ENCODE measurements at regions not wholly inside any gene's neighbourhood (a gene's known extent, or its start where the extent isn't known, plus 50 kb on each side); places are given as distances from the start of the nearest gene placed in this dataset.

DNA sequence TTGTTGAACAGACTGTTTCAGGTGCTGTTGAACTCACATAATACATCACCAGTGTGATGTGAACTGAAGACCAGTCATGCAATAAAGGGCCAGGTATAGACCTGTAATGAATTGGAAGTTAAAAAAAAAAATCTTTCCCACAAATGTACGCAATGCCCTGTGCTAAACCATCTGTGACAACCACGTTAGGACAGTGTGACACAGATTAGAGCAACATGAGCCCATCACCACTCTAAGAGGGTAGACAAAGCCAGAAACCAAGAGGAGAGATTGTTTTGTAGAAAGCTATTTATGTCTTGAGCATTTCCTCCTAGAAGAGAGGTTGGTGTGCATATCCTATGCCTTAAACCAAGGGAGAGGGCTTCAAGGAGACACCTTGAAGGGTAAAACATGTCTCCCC lies 77.0 kb upstream of the BEND6 start:
- H3K27me3 Mint-ChIP-seq (ENCODE audit: insufficient read depth, low read depth, poor library complexity) = peaks cover 3% of the 10 kb centered on the region
- no peak overlapping the region for H3K4me3 ChIP-seq
- H3F3A ChIP-seq (replicated peaks; ENCODE audit: low read depth) = no peaks in the 10 kb centered on the region
- no peak overlapping the region for H3K27ac ChIP-seq (ENCODE audit: low read depth)
- no peaks in the 10 kb centered on the region for H3K79me2 ChIP-seq (replicated peaks; ENCODE audit: insufficient read depth)
- no peaks in the 10 kb centered on the region; the same call in 2 of the 3 replicates for H3K36me3 Mint-ChIP-seq (ENCODE audit: low read depth)
- peaks cover 5% of the 10 kb centered on the region; the same call in 1 of the 2 replicates for H3K9me2 ChIP-seq (ENCODE audit: insufficient read depth)
- no peak overlapping the region for H3K4me2 ChIP-seq
- no peaks in the 10 kb centered on the region for H3K9me3 Mint-ChIP-seq
- no peak overlapping the region for H2AFZ ChIP-seq
- H3K27ac Mint-ChIP-seq = no peak overlapping the region
- no peak overlapping the region for H3K4me3 Mint-ChIP-seq
- no peaks in the 10 kb centered on the region for H3K27me3 ChIP-seq (ENCODE audit: insufficient read depth)
- H3K4me1 Mint-ChIP-seq = no peaks in the 10 kb centered on the region
- ATAC-seq (no peak), DNase-seq (ENCODE audit: low spot score) (no peak)
- H3K36me3 ChIP-seq (ENCODE audit: insufficient read depth) = no peaks in the 10 kb centered on the region
- H3K4me1 ChIP-seq (ENCODE audit: insufficient read depth) = no peaks in the 10 kb centered on the region
- no peaks in the 10 kb centered on the region for H4K20me1 ChIP-seq (replicated peaks; ENCODE audit: insufficient read depth)
- TF ChIP-seq, protein P1, sequence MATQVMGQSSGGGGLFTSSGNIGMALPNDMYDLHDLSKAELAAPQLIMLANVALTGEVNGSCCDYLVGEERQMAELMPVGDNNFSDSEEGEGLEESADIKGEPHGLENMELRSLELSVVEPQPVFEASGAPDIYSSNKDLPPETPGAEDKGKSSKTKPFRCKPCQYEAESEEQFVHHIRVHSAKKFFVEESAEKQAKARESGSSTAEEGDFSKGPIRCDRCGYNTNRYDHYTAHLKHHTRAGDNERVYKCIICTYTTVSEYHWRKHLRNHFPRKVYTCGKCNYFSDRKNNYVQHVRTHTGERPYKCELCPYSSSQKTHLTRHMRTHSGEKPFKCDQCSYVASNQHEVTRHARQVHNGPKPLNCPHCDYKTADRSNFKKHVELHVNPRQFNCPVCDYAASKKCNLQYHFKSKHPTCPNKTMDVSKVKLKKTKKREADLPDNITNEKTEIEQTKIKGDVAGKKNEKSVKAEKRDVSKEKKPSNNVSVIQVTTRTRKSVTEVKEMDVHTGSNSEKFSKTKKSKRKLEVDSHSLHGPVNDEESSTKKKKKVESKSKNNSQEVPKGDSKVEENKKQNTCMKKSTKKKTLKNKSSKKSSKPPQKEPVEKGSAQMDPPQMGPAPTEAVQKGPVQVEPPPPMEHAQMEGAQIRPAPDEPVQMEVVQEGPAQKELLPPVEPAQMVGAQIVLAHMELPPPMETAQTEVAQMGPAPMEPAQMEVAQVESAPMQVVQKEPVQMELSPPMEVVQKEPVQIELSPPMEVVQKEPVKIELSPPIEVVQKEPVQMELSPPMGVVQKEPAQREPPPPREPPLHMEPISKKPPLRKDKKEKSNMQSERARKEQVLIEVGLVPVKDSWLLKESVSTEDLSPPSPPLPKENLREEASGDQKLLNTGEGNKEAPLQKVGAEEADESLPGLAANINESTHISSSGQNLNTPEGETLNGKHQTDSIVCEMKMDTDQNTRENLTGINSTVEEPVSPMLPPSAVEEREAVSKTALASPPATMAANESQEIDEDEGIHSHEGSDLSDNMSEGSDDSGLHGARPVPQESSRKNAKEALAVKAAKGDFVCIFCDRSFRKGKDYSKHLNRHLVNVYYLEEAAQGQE (IDR thresholded peaks at IDR 0.05; ENCODE audit: unreplicated experiment) = no peak
- TF ChIP-seq, protein P2, sequence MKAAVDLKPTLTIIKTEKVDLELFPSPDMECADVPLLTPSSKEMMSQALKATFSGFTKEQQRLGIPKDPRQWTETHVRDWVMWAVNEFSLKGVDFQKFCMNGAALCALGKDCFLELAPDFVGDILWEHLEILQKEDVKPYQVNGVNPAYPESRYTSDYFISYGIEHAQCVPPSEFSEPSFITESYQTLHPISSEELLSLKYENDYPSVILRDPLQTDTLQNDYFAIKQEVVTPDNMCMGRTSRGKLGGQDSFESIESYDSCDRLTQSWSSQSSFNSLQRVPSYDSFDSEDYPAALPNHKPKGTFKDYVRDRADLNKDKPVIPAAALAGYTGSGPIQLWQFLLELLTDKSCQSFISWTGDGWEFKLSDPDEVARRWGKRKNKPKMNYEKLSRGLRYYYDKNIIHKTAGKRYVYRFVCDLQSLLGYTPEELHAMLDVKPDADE (IDR thresholded peaks at IDR 0.05) = no peak
- TF ChIP-seq, protein P3, sequence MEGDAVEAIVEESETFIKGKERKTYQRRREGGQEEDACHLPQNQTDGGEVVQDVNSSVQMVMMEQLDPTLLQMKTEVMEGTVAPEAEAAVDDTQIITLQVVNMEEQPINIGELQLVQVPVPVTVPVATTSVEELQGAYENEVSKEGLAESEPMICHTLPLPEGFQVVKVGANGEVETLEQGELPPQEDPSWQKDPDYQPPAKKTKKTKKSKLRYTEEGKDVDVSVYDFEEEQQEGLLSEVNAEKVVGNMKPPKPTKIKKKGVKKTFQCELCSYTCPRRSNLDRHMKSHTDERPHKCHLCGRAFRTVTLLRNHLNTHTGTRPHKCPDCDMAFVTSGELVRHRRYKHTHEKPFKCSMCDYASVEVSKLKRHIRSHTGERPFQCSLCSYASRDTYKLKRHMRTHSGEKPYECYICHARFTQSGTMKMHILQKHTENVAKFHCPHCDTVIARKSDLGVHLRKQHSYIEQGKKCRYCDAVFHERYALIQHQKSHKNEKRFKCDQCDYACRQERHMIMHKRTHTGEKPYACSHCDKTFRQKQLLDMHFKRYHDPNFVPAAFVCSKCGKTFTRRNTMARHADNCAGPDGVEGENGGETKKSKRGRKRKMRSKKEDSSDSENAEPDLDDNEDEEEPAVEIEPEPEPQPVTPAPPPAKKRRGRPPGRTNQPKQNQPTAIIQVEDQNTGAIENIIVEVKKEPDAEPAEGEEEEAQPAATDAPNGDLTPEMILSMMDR (conservative IDR thresholded peaks at IDR 0.05; ENCODE audit: low read depth in 2 of 2) = no peak
- TF ChIP-seq ZNF331 (CRISPR knock-in tag; IDR thresholded peaks at IDR 0.05; ENCODE audit: low read depth) (no peak), STAT1 (IDR thresholded peaks at IDR 0.05; ENCODE audit: unreplicated experiment) (no peak), ZNF114 (CRISPR knock-in tag; IDR thresholded peaks at IDR 0.05) (no peak), JUNB (IDR thresholded peaks at IDR 0.05; ENCODE audit: unreplicated experiment) (no peak), POLR2AphosphoS5 (IDR thresholded peaks at IDR 0.05; ENCODE audit: low read depth) (no peak), EZH2phosphoT487 (IDR thresholded peaks at IDR 0.05; ENCODE audit: unreplicated experiment) (no peak), EZH2 (IDR thresholded peaks at IDR 0.05; ENCODE audit: low read depth, unreplicated experiment) (no peak), CREB1 (CRISPR knock-in tag; IDR thresholded peaks at IDR 0.05; ENCODE audit: low read depth) (no peak), NANOG (IDR thresholded peaks at IDR 0.05; ENCODE audit: borderline replicate concordance) (no peak)
- TF ChIP-seq, protein P4, sequence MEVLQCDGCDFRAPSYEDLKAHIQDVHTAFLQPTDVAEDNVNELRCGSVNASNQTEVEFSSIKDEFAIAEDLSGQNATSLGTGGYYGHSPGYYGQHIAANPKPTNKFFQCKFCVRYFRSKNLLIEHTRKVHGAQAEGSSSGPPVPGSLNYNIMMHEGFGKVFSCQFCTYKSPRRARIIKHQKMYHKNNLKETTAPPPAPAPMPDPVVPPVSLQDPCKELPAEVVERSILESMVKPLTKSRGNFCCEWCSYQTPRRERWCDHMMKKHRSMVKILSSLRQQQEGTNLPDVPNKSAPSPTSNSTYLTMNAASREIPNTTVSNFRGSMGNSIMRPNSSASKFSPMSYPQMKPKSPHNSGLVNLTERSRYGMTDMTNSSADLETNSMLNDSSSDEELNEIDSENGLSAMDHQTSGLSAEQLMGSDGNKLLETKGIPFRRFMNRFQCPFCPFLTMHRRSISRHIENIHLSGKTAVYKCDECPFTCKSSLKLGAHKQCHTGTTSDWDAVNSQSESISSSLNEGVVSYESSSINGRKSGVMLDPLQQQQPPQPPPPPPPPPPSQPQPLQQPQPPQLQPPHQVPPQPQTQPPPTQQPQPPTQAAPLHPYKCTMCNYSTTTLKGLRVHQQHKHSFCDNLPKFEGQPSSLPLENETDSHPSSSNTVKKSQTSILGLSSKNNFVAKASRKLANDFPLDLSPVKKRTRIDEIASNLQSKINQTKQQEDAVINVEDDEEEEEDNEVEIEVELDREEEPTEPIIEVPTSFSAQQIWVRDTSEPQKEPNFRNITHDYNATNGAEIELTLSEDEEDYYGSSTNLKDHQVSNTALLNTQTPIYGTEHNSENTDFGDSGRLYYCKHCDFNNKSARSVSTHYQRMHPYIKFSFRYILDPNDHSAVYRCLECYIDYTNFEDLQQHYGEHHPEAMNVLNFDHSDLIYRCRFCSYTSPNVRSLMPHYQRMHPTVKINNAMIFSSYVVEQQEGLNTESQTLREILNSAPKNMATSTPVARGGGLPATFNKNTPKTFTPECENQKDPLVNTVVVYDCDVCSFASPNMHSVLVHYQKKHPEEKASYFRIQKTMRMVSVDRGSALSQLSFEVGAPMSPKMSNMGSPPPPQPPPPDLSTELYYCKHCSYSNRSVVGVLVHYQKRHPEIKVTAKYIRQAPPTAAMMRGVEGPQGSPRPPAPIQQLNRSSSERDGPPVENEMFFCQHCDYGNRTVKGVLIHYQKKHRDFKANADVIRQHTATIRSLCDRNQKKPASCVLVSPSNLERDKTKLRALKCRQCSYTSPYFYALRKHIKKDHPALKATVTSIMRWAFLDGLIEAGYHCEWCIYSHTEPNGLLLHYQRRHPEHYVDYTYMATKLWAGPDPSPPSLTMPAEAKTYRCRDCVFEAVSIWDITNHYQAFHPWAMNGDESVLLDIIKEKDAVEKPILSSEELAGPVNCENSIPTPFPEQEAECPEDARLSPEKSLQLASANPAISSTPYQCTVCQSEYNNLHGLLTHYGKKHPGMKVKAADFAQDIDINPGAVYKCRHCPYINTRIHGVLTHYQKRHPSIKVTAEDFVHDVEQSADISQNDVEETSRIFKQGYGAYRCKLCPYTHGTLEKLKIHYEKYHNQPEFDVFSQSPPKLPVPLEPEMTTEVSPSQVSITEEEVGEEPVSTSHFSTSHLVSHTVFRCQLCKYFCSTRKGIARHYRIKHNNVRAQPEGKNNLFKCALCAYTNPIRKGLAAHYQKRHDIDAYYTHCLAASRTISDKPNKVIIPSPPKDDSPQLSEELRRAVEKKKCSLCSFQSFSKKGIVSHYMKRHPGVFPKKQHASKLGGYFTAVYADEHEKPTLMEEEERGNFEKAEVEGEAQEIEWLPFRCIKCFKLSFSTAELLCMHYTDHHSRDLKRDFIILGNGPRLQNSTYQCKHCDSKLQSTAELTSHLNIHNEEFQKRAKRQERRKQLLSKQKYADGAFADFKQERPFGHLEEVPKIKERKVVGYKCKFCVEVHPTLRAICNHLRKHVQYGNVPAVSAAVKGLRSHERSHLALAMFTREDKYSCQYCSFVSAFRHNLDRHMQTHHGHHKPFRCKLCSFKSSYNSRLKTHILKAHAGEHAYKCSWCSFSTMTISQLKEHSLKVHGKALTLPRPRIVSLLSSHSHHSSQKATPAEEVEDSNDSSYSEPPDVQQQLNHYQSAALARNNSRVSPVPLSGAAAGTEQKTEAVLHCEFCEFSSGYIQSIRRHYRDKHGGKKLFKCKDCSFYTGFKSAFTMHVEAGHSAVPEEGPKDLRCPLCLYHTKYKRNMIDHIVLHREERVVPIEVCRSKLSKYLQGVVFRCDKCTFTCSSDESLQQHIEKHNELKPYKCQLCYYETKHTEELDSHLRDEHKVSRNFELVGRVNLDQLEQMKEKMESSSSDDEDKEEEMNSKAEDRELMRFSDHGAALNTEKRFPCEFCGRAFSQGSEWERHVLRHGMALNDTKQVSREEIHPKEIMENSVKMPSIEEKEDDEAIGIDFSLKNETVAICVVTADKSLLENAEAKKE (CRISPR knock-in tag; IDR thresholded peaks at IDR 0.05) = no peak

All from GM23338 (cell line).